C4-2B (cell line): ENCODE measurements at regions not wholly inside any gene's neighbourhood (a gene's known extent, or its start where the extent isn't known, plus 50 kb on each side); places are given as distances from the start of the nearest gene placed in this dataset.

Experiments used
- CTCF ChIP-seq: fragments of 450-650 bp; conservative IDR thresholded peaks from 2 replicates; pipeline ENCODE4 v1.5.1; 2017; ENCODE audit warnings: mild to moderate bottlenecking
- ZFX ChIP-seq: fragments of 450-650 bp; IDR thresholded peaks from 2 replicates; pipeline ENCODE4 v1.6.1; 2017

- TF ChIP-seq CTCF: no peak
- no peak for TF ChIP-seq ZFX
Measured at GRCh38 chr13:44206434-44206833, 167.2 kb upstream of the SERP2 start.
